Rectal smooth muscle tissue (tissue), 1 donor: ENCODE measurements at regions not wholly inside any gene's neighbourhood (a gene's known extent, or its start where the extent isn't known, plus 50 kb on each side); places are given as distances from the start of the nearest gene placed in this dataset.
"Not testable (repeated sequence)": the region's sequence is repeated elsewhere in the genome, so short reads cannot be mapped to it uniquely, and the experiment has no call there.

Source experiments
- H3K27ac ChIP-seq: one replicate; pipeline ENCODE4 v1.7.0; 2013; ENCODE audit warnings: low read depth, low read length, inconsistent platforms
- H3K27me3 ChIP-seq: one replicate; pipeline ENCODE4 v1.7.0; 2013; ENCODE audit warnings: low read length; ENCODE audit not compliant: control insufficient read depth, insufficient read depth
- H3K36me3 ChIP-seq: one replicate; pipeline ENCODE4 v1.7.0; 2013; ENCODE audit warnings: low read length; ENCODE audit not compliant: control insufficient read depth, insufficient read depth
- H3K4me1 ChIP-seq: one replicate; pipeline ENCODE4 v1.7.0; 2013; ENCODE audit warnings: low read length; ENCODE audit not compliant: control insufficient read depth, insufficient read depth
- H3K4me3 ChIP-seq: one replicate; pipeline ENCODE4 v1.7.0; 2013; ENCODE audit warnings: low read length
- H3K9ac ChIP-seq: one replicate; pipeline ENCODE4 v1.7.0; 2013; ENCODE audit warnings: low read length

DNA sequence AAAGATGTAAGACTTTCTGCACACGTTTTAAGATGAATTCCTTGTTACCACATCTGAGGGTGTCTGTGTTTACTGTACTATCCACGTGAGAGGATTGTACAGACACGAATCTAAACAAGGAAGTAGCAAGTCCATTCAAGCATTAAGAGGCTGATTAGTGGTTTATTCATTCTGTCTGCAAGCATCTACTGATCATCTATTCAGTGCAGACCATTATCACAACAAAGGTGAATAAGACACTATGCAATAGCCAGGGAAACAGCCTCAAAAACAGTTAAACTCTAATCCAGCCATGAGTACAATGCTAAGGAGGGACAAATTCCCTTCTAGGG is 111.6 kb upstream of the PZP start:
- no peak overlapping the region for H3K27ac ChIP-seq
- no peak overlapping the region for H3K4me3 ChIP-seq
- H3K9ac ChIP-seq: no peak overlapping the region
- H3K27me3 ChIP-seq: no peaks in the 10 kb centered on the region
- no peaks in the 10 kb centered on the region for H3K36me3 ChIP-seq
- no peaks in the 10 kb centered on the region for H3K4me1 ChIP-seq

DNA sequence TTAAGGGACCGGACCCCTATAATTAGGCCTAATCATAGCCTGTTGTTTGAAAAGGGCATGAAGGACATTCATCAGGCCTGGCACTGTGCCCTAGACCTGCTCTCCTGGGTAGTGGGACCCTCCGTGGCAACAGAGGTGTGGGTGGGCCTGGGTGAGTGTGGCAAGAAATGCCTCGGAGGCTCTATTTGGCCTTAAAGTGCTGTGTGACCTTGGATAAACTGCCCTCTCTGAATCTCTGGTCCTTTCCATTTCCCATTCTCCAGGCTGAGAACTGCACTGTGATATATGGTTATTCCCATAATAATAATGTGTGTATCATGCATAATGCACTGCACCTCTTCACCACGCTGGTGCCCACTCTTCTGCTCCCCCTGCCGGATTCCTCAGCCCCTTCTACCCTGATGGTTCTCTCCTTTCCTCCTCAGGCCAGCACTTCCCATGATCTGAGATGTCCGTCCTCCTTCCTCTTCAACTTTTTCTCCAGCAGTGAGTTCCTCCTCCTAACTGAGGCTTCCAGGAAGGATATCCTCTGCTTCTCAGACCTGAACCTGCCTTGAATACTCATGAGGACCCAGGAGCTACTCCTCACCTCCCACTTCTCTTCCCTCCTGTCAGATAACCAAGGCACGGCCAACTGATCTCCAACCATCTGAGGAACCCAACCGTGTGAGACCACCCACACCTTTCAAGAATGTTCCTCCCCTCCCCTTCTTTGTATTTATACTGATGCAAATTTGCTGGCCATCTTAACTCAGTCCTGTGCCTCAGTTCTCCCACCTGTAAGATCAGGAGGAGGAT is 111.0 kb upstream of the PZP start:
- no peak overlapping the region for H3K9ac ChIP-seq
- no peaks in the 10 kb centered on the region for H3K4me1 ChIP-seq
- no peaks in the 10 kb centered on the region for H3K27me3 ChIP-seq
- no peak overlapping the region for H3K27ac ChIP-seq
- no peak overlapping the region for H3K4me3 ChIP-seq
- no peaks in the 10 kb centered on the region for H3K36me3 ChIP-seq

- not testable (repeated sequence) for H3K4me1 ChIP-seq, H3K4me3 ChIP-seq, H3K36me3 ChIP-seq, H3K27me3 ChIP-seq, H3K27ac ChIP-seq, H3K9ac ChIP-seq
Observed at GRCh38 chr12:9313479-9313878, 105.3 kb upstream of the PZP start.

DNA sequence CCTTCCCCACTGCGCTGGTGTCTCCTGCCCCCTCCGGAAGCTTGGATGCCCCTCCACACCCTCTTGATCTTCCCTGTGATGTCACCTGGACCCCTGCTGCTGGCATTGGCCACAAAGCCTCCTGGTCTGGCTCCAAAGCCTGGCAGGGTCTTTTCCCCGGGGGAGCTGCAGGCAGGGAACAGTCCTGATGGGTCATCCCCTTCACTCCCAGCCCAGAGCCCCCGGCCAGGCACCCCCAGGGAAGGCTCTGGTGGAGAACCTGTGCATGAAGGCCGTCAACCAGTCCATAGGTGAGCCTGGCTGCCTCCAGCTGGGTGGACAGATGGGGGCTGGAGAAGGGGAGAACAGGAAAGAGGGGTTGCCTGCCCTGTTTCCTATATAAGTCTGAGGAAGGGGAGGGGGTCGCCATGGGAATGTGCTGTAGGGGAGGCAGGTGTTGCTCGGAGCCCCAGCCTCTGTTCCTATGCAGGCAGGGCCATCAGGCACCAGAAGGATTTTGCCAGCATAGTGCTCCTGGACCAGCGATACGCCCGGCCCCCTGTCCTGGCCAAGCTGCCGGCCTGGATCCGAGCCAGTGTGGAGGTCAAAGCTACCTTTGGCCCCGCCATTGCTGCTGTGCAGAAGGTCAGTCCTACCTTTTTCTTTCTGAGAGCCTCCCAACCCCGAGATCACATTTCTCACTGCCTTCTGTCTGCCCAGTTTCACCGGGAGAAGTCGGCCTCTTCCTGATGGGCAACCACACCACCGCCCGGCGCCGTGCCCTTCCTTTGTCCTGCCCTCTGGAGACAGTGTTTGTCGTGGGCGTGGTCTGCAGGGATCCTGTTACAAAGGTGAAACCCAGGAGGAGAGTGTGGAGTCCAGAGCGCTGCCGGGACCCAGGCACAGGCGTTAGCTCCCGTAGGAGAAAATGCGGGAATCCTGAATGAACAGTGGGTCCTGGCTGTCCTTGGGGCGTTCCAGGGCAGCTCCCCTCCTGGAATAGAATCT is 104.5 kb upstream of the PZP start:
- not testable (repeated sequence) for H3K27me3 ChIP-seq, H3K4me1 ChIP-seq, H3K27ac ChIP-seq, H3K9ac ChIP-seq, H3K36me3 ChIP-seq, H3K4me3 ChIP-seq

- not testable (repeated sequence) for H3K27ac ChIP-seq, H3K36me3 ChIP-seq, H3K27me3 ChIP-seq, H3K4me3 ChIP-seq, H3K4me1 ChIP-seq, H3K9ac ChIP-seq
Observed at GRCh38 chr12:9311454-9311853, 103.3 kb upstream of the PZP start.

- not testable (repeated sequence) for H3K4me1 ChIP-seq, H3K36me3 ChIP-seq, H3K9ac ChIP-seq, H3K27ac ChIP-seq, H3K4me3 ChIP-seq, H3K27me3 ChIP-seq
Observed at GRCh38 chr12:9310645-9311044, 102.5 kb upstream of the PZP start.

DNA sequence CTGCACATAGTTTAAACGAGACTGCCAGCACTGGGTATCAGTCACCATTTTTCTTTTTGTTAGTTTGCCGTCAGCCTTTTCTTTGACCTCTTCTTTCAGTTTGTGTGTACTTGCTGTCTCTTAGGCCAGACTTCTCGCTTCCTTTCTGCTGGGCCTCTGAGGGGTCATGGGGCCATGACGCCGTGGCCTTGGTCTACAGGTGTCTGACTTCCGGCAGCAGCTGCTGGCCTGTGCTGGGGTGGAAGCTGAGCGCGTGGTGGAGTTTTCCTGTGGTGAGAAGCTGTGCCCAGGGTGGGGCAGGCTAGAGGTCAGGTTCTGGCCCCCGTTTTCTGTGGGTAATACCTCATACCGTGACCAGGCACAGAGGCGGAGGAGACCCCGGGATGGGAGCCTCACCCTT is 101.6 kb upstream of the PZP start:
- H3K4me1 ChIP-seq, H3K9ac ChIP-seq, H3K27me3 ChIP-seq, H3K27ac ChIP-seq, H3K36me3 ChIP-seq, H3K4me3 ChIP-seq: not testable (repeated sequence)

DNA sequence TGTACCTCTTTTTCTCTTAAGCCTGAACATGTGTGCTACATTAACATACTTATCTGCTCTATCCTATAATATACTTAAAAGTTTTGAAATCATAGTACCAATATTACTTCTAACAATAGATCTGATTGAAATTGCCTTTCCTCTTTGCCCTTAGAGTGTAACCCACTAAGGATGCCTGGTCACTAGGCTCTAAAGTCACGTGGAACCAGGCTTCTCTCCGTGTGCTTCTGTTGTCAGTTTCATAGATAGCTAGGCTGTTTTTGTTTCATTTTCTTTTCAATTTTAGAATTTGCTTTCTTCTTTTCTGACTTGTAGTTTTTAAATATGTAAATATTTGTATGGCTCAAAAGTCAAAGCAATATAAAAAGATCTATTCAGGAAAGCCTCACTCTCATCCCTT is 100.5 kb upstream of the PZP start:
- not testable (repeated sequence) for H3K36me3 ChIP-seq, H3K4me3 ChIP-seq, H3K9ac ChIP-seq

DNA sequence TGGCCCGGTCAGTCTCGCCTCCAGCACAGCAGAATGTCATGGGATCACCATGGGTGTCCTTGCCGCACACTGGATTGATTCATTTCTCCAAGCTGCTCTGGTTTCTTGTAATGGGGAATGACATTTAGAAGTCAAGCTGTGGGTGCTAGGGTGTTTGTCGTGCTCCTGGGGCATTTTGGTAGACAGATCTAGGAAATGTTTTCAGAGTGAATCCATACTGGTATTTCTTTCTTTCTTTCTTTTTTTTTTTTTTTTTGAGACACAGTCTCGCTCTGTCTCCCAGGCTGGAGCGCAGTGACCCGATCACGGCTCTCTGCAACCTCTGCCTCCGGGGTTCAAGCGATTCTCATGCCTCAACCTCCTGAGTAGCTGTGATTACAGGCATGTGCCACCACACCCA is 100.0 kb upstream of the PZP start:
- H3K27ac ChIP-seq, H3K9ac ChIP-seq, H3K4me1 ChIP-seq, H3K36me3 ChIP-seq, H3K27me3 ChIP-seq, H3K4me3 ChIP-seq: not testable (repeated sequence)

More for the DNA sequence above, 100.5 kb upstream of the PZP start:
- not testable (repeated sequence) for H3K27me3 ChIP-seq, H3K4me1 ChIP-seq, H3K27ac ChIP-seq

DNA sequence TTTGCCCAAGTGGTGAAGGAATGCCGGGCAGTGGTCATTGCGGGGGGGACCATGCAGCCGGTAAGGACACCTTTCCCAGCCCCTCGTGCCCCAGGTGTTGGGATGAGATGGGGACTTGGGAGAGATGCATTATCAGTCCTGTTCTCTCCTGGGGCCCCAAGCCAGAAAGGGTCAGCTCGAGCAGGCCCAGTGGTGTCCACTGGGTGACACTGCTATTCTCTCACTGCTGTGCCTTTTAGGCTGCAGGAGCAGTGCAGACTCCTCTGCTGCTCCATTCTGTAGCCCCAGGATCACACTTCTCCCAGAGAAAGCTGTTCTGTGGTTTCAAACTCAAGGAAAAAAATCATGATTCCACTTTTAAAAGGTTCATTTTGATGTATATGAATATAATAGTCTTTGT is 99.1 kb upstream of the PZP start:
- not testable (repeated sequence) for H3K27me3 ChIP-seq, H3K9ac ChIP-seq, H3K27ac ChIP-seq, H3K4me3 ChIP-seq, H3K36me3 ChIP-seq, H3K4me1 ChIP-seq

- H3K4me1 ChIP-seq, H3K9ac ChIP-seq: not testable (repeated sequence)
Observed at GRCh38 chr12:9306004-9306403, 97.8 kb upstream of the PZP start.

DNA sequence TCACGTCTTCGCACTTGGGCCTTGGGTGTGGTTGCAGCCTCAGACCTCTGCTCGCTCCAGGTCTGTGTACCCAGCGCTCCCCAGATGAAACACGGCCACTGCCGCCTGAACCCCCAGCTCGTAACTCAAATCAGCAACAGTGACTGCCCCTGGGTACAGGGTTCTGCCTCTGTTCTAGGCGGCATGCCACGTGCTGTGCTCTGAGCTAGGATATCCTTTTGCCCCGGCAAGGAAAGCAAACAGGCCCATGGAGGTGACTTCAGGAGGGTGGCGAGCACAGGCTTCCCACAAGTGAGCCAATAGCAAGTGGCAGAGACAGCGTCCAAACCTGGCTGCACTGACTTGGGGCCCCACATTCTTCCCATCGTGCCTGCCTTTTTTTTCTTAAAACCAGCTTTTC is 96.3 kb upstream of the PZP start:
- H3K4me1 ChIP-seq, H3K36me3 ChIP-seq, H3K27me3 ChIP-seq, H3K9ac ChIP-seq, H3K27ac ChIP-seq, H3K4me3 ChIP-seq: not testable (repeated sequence)

More at GRCh38 chr12:9306004-9306403, 97.8 kb upstream of the PZP start:
- H3K36me3 ChIP-seq, H3K4me3 ChIP-seq, H3K27me3 ChIP-seq, H3K27ac ChIP-seq: not testable (repeated sequence)

GRCh38 chr12:9295872-9296271 is 87.7 kb upstream of the PZP start:
- H3K27me3 ChIP-seq, H3K27ac ChIP-seq, H3K4me1 ChIP-seq, H3K36me3 ChIP-seq, H3K4me3 ChIP-seq, H3K9ac ChIP-seq: not testable (repeated sequence)
